GM18502 (cell line): ENCODE measurements at regions not wholly inside any gene's neighbourhood (a gene's known extent, or its start where the extent isn't known, plus 50 kb on each side); places are given as distances from the start of the nearest gene placed in this dataset.
"Not testable (repeated sequence)": the region's sequence is repeated elsewhere in the genome, so short reads cannot be mapped to it uniquely, and the experiment has no call there.

Experiments used
- ATAC-seq: cut with Tn5 transposase; IDR thresholded peaks from one replicate; pipeline ENCODE4 v1.9.1; 2021; ENCODE audit warnings: mild to moderate bottlenecking; ENCODE audit not compliant: unreplicated experiment, poor library complexity

GRCh38 chr2:144984038-144984437 is 464.1 kb upstream of the ZEB2 start:
- ATAC-seq, result no peak

GRCh38 chr2:144983107-144983506 is 463.2 kb upstream of the ZEB2 start:
- ATAC-seq, result no peak

- ATAC-seq, result no peak
Measured at GRCh38 chr2:144982481-144982880, 462.6 kb upstream of the ZEB2 start.

- ATAC-seq, result no peak
Measured at GRCh38 chr2:144975881-144976280, 456.0 kb upstream of the ZEB2 start.

- ATAC-seq, result no peak
Measured at GRCh38 chr2:144972676-144973075, 452.8 kb upstream of the ZEB2 start.

GRCh38 chr2:144971786-144972335 is 451.9 kb upstream of the ZEB2 start:
- ATAC-seq, result no peak

GRCh38 chr2:144970410-144970809 is 450.5 kb upstream of the ZEB2 start:
- ATAC-seq, result not testable (repeated sequence)

- ATAC-seq, result not testable (repeated sequence)
Measured at GRCh38 chr2:144969564-144969963, 449.6 kb upstream of the ZEB2 start.

GRCh38 chr2:144967961-144968360 is 448.0 kb upstream of the ZEB2 start:
- ATAC-seq, result no peak

- ATAC-seq, result no peak
Measured at GRCh38 chr2:144965172-144965571, 445.3 kb upstream of the ZEB2 start.

GRCh38 chr2:144963031-144963430 is 443.1 kb upstream of the ZEB2 start:
- no peak for ATAC-seq

GRCh38 chr2:144959416-144959815 is 439.5 kb upstream of the ZEB2 start:
- no peak for ATAC-seq

- ATAC-seq, result no peak
Measured at GRCh38 chr2:144950899-144951560, 431.1 kb upstream of the ZEB2 start.

- ATAC-seq, result no peak
Measured at GRCh38 chr2:144948205-144948855, 428.4 kb upstream of the ZEB2 start.

GRCh38 chr2:144947709-144948037 is 427.8 kb upstream of the ZEB2 start:
- no peak for ATAC-seq

- ATAC-seq, result no peak
Measured at GRCh38 chr2:144946263-144946662, 426.3 kb upstream of the ZEB2 start.

GRCh38 chr2:144944546-144945220 is 424.8 kb upstream of the ZEB2 start:
- no peak for ATAC-seq

- no peak for ATAC-seq
Measured at GRCh38 chr2:144943986-144944385, 424.1 kb upstream of the ZEB2 start.

GRCh38 chr2:144943293-144943941 is 423.5 kb upstream of the ZEB2 start:
- ATAC-seq, result no peak

GRCh38 chr2:144942516-144943256 is 422.8 kb upstream of the ZEB2 start:
- ATAC-seq, result no peak
